ES-I3 (cell line): ENCODE measurements at regions not wholly inside any gene's neighbourhood (a gene's known extent, or its start where the extent isn't known, plus 50 kb on each side); places are given as distances from the start of the nearest gene placed in this dataset.
A peak's percentile ranks its signal among the peaks of the same experiment; 100 is the strongest.
"Not testable (repeated sequence)": the region's sequence is repeated elsewhere in the genome, so short reads cannot be mapped to it uniquely, and the experiment has no call there.

ENCODE experiments used
- H3K36me3 ChIP-seq: 2 replicates; pipeline ENCODE4 v1.6.1; 2013; ENCODE audit warnings: mild to moderate bottlenecking, low read length, control low read depth, moderate library complexity; ENCODE audit not compliant: insufficient read depth
- H3K4me1 ChIP-seq: 2 replicates; pipeline ENCODE4 v1.6.1; 2013; ENCODE audit warnings: mild to moderate bottlenecking, control low read depth, low read length; ENCODE audit not compliant: insufficient read depth
- H3K9ac ChIP-seq: 2 replicates; pipeline ENCODE4 v1.6.1; 2013; ENCODE audit warnings: low read depth, mild to moderate bottlenecking, low read length, moderate library complexity
- H3K9me3 ChIP-seq: 2 replicates; pipeline ENCODE4 v1.6.1; 2013; ENCODE audit warnings: mild to moderate bottlenecking, low read length, moderate library complexity; ENCODE audit not compliant: control insufficient read depth, insufficient read depth

- Histone ChIP-seq H3K36me3 (no peaks in the 10 kb centered on the region), H3K9ac (no peak overlapping the region), H3K9me3 (no peaks in the 10 kb centered on the region), H3K4me1 (peaks cover 4% of the 10 kb centered on the region; the same call in 1 of the 2 replicates)
These were observed 226.6 kb upstream of the ADCY2 start for GRCh38 chr5:7169240-7169878.

- not testable (repeated sequence) for H3K36me3 ChIP-seq, H3K9me3 ChIP-seq, H3K4me1 ChIP-seq
- peak overlapping the region; percentile 33; the same call in 1 of the 2 replicates for H3K9ac ChIP-seq
These were observed 225.2 kb upstream of the ADCY2 start for GRCh38 chr5:7170785-7171184.

- Histone ChIP-seq H3K9me3 (no peaks in the 10 kb centered on the region), H3K9ac (no peak overlapping the region), H3K4me1 (no peaks in the 10 kb centered on the region), H3K36me3 (no peaks in the 10 kb centered on the region)
These were observed 216.6 kb upstream of the ADCY2 start for GRCh38 chr5:7179364-7179763.

GRCh38 chr5:7181841-7182240 is 214.1 kb upstream of the ADCY2 start:
- H3K9me3 ChIP-seq: no peaks in the 10 kb centered on the region
- H3K36me3 ChIP-seq: no peaks in the 10 kb centered on the region
- H3K4me1 ChIP-seq: no peaks in the 10 kb centered on the region
- H3K9ac ChIP-seq: no peak overlapping the region

GRCh38 chr5:7185742-7186141 is 210.2 kb upstream of the ADCY2 start:
- no peaks in the 10 kb centered on the region for H3K36me3 ChIP-seq
- H3K9me3 ChIP-seq: no peaks in the 10 kb centered on the region
- H3K9ac ChIP-seq: no peak overlapping the region
- H3K4me1 ChIP-seq: no peaks in the 10 kb centered on the region

- no peaks in the 10 kb centered on the region for H3K9me3 ChIP-seq
- H3K4me1 ChIP-seq: no peaks in the 10 kb centered on the region
- H3K9ac ChIP-seq: no peak overlapping the region
- no peaks in the 10 kb centered on the region for H3K36me3 ChIP-seq
These were observed 209.1 kb upstream of the ADCY2 start for GRCh38 chr5:7186818-7187217.

GRCh38 chr5:7190712-7191250 is 205.2 kb upstream of the ADCY2 start:
- Histone ChIP-seq H3K36me3 (no peaks in the 10 kb centered on the region), H3K9ac (no peak overlapping the region), H3K9me3 (0 out of 2 replicates have a peak, but pooled peaks cover 3% of the 10 kb centered on the region), H3K4me1 (0 out of 2 replicates have a peak, but pooled peaks cover 5% of the 10 kb centered on the region)

- Histone ChIP-seq H3K4me1 (0 out of 2 replicates have a peak, but pooled peaks cover 5% of the 10 kb centered on the region), H3K36me3 (no peaks in the 10 kb centered on the region), H3K9me3 (0 out of 2 replicates have a peak, but pooled peaks cover 3% of the 10 kb centered on the region), H3K9ac (no peak overlapping the region)
These were observed 203.9 kb upstream of the ADCY2 start for GRCh38 chr5:7192016-7192415.

GRCh38 chr5:7202846-7203245 is 193.1 kb upstream of the ADCY2 start:
- no peak overlapping the region for H3K9ac ChIP-seq
- no peaks in the 10 kb centered on the region for H3K4me1 ChIP-seq
- H3K36me3 ChIP-seq: no peaks in the 10 kb centered on the region
- no peaks in the 10 kb centered on the region for H3K9me3 ChIP-seq

- no peak overlapping the region for H3K9ac ChIP-seq
- H3K4me1 ChIP-seq: no peaks in the 10 kb centered on the region
- no peaks in the 10 kb centered on the region for H3K36me3 ChIP-seq
- H3K9me3 ChIP-seq: no peaks in the 10 kb centered on the region
These were observed 188.0 kb upstream of the ADCY2 start for GRCh38 chr5:7207979-7208378.

GRCh38 chr5:7208938-7209337 is 187.0 kb upstream of the ADCY2 start:
- H3K36me3 ChIP-seq: no peaks in the 10 kb centered on the region
- H3K4me1 ChIP-seq: no peaks in the 10 kb centered on the region
- no peak overlapping the region for H3K9ac ChIP-seq
- H3K9me3 ChIP-seq: no peaks in the 10 kb centered on the region

- H3K9ac ChIP-seq: no peak overlapping the region
- H3K36me3 ChIP-seq: no peaks in the 10 kb centered on the region
- no peaks in the 10 kb centered on the region for H3K9me3 ChIP-seq
- H3K4me1 ChIP-seq: no peaks in the 10 kb centered on the region
These were observed 186.3 kb upstream of the ADCY2 start for GRCh38 chr5:7209658-7210057.

GRCh38 chr5:7210549-7210948 is 185.4 kb upstream of the ADCY2 start:
- Histone ChIP-seq H3K36me3 (no peaks in the 10 kb centered on the region), H3K9ac (no peak overlapping the region), H3K9me3 (no peaks in the 10 kb centered on the region), H3K4me1 (no peaks in the 10 kb centered on the region)

GRCh38 chr5:7213525-7213924 is 182.4 kb upstream of the ADCY2 start:
- H3K4me1 ChIP-seq: no peaks in the 10 kb centered on the region
- no peaks in the 10 kb centered on the region for H3K9me3 ChIP-seq
- H3K9ac ChIP-seq: no peak overlapping the region
- H3K36me3 ChIP-seq: no peaks in the 10 kb centered on the region

GRCh38 chr5:7214906-7215416 is 181.0 kb upstream of the ADCY2 start:
- Histone ChIP-seq H3K9me3 (no peaks in the 10 kb centered on the region), H3K36me3 (no peaks in the 10 kb centered on the region), H3K4me1 (no peaks in the 10 kb centered on the region), H3K9ac (no peak overlapping the region)
